Breast epithelium (tissue), 4 donors: ENCODE measurements at regions not wholly inside any gene's neighbourhood (a gene's known extent, or its start where the extent isn't known, plus 50 kb on each side); places are given as distances from the start of the nearest gene placed in this dataset.

Experiments
- DNase-seq, 2 donors: peaks; one replicate each; pipeline ENCODE4 v3.0.0-alpha.2; 2019; ENCODE audit warnings: low spot score in 2 of 2
- H3K27ac ChIP-seq, 2 donors: fragments of 200-600 bp; sonication (generic) in 1 of 2; one replicate each; pipeline ENCODE4 v1.5.1; 2016 to 2019; ENCODE audit warnings: mild to moderate bottlenecking in 1 of 2
- H3K27me3 ChIP-seq, 2 donors: fragments of 200-600 bp; sonication (generic) in 1 of 2; one replicate each; pipeline versions ENCODE4 v1.5.1 to v1.6.0; 2017 to 2019; ENCODE audit warnings: control low read depth in 1 of 2, mild to moderate bottlenecking in 1 of 2
- H3K36me3 ChIP-seq: fragments of 200-600 bp; one replicate; pipeline ENCODE4 v1.5.1; 2019
- H3K4me1 ChIP-seq, 2 donors: fragments of 200-600 bp; sonication (generic); one replicate each; pipeline ENCODE4 v1.5.1; 2016 to 2019; ENCODE audit warnings: control low read depth in 1 of 2
- H3K4me3 ChIP-seq, 3 donors: fragments of 200-600 bp; sonication (generic); 1 replicate in 2 of 3; 2 replicates in 1 of 3; pipeline ENCODE4 v1.5.1; 2016 to 2019; ENCODE audit warnings: mild to moderate bottlenecking in 3 of 3, moderate library complexity in 2 of 3
- H3K9me3 ChIP-seq, 2 donors: fragments of 200-600 bp; sonication (generic) in 1 of 2; one replicate each; pipeline ENCODE4 v1.5.1; 2016 to 2019; ENCODE audit warnings: control low read depth in 1 of 2
- POLR2A ChIP-seq: fragments of 450-650 bp; IDR thresholded peaks from one replicate; pipeline ENCODE4 v1.6.1; 2016; ENCODE audit warnings: antibody characterized with exemption, mild to moderate bottlenecking, moderate library complexity
- POLR2AphosphoS5 ChIP-seq, 3 donors: sonication (generic); formaldehyde crosslinking; IDR thresholded peaks; one replicate each; pipeline ENCODE4 v1.6.1; 2017; ENCODE audit warnings: antibody characterized with exemption in 3 of 3
- intact Hi-C: fragments of 100-400 bp; cut with DNase I; formaldehyde crosslinking; loops from one replicate; pipeline ENCODE4 v1.15.1; 2023; ENCODE audit warnings: low total_unique reads
- TF ChIP-seq, protein P1 (sequence below), 3 donors: fragments of 450-650 bp; IDR thresholded peaks; one replicate each; pipeline ENCODE4 v1.5.1; 2016 to 2017; ENCODE audit warnings: antibody characterized with exemption in 3 of 3, mild to moderate bottlenecking in 3 of 3, moderate library complexity in 3 of 3

- Histone ChIP-seq H3K27me3 (no peaks in the 10 kb centered on the region), H3K4me1 (no peaks in the 10 kb centered on the region), H3K4me3 (no peak overlapping the region), H3K9me3 (peaks cover 0 to 7% of the 10 kb centered on the region in 2 donors), H3K36me3 (no peaks in the 10 kb centered on the region), H3K27ac (no peak overlapping the region)
- TF ChIP-seq, protein P1, sequence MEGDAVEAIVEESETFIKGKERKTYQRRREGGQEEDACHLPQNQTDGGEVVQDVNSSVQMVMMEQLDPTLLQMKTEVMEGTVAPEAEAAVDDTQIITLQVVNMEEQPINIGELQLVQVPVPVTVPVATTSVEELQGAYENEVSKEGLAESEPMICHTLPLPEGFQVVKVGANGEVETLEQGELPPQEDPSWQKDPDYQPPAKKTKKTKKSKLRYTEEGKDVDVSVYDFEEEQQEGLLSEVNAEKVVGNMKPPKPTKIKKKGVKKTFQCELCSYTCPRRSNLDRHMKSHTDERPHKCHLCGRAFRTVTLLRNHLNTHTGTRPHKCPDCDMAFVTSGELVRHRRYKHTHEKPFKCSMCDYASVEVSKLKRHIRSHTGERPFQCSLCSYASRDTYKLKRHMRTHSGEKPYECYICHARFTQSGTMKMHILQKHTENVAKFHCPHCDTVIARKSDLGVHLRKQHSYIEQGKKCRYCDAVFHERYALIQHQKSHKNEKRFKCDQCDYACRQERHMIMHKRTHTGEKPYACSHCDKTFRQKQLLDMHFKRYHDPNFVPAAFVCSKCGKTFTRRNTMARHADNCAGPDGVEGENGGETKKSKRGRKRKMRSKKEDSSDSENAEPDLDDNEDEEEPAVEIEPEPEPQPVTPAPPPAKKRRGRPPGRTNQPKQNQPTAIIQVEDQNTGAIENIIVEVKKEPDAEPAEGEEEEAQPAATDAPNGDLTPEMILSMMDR (IDR thresholded peaks at IDR 0.05), result no peak
- TF ChIP-seq POLR2AphosphoS5 (IDR thresholded peaks at IDR 0.05), result no peak
- TF ChIP-seq POLR2A, result no peak
- DNase-seq, result no peak
- intact Hi-C loops, result no loop called here
These were observed 193.8 kb downstream of the TMEM114 start for GRCh38 chr16:8396463-8396862.

DNA sequence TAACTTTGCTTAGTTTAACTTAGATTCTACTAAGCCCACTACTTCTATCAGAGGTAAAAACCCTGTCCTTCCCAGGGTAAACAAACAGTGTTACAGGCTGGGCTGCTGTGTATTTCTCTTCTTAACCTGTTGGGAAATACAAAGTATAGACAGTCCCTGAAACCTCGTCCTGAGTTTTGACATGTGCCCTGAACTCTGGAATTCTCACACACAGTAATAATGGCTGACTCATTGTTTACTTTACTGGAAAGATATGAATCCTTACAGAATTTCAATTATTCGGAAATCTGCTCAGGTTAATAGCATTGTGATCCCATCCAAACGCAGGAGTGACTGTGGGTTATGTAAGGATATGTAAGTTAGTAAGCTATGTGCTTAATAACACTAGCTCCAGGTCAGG lies 199.1 kb downstream of the TMEM114 start:
- no peak overlapping the region for H3K27ac ChIP-seq
- DNase-seq, result no peak
- H3K4me3 ChIP-seq, result no peak overlapping the region
- no peaks in the 10 kb centered on the region for H3K36me3 ChIP-seq
- H3K9me3 ChIP-seq, result peaks cover 0 to 7% of the 10 kb centered on the region in 2 donors
- intact Hi-C loops, result no loop called here
- no peak for TF ChIP-seq POLR2AphosphoS5 (IDR thresholded peaks at IDR 0.05)
- TF ChIP-seq, protein P1 (IDR thresholded peaks at IDR 0.05), result no peak
- TF ChIP-seq POLR2A, result no peak
- H3K27me3 ChIP-seq, result no peaks in the 10 kb centered on the region
- H3K4me1 ChIP-seq, result no peaks in the 10 kb centered on the region

- peaks cover 0 to 7% of the 10 kb centered on the region in 2 donors for H3K9me3 ChIP-seq
- no peak for DNase-seq
- intact Hi-C loops, result no loop called here
- H3K4me3 ChIP-seq, result no peak overlapping the region
- TF ChIP-seq POLR2A, result no peak
- TF ChIP-seq POLR2AphosphoS5 (IDR thresholded peaks at IDR 0.05), result no peak
- TF ChIP-seq, protein P1 (IDR thresholded peaks at IDR 0.05), result no peak
- H3K27me3 ChIP-seq, result no peaks in the 10 kb centered on the region
- no peaks in the 10 kb centered on the region for H3K36me3 ChIP-seq
- H3K4me1 ChIP-seq, result no peaks in the 10 kb centered on the region
- no peak overlapping the region for H3K27ac ChIP-seq
These were observed 201.6 kb downstream of the TMEM114 start for GRCh38 chr16:8388684-8389083.

DNA sequence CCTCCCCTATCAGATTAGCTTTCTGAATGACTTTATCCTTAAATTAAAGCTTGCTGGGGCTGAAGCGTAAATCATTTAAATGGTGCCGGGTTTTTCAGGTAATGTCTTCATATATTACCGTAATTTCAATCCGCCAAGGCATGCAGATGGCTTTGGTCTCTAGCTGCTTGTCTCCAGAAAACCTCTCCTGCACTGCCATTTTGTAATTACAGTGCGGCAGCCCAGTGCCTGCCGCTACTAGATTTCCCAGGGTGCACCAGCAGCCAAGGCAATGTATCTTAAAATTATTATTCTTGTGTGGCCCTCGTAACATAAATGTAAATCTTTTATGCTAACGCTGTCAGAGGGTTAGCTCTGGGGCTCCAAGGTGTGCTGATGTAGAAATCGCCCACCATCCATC lies 208.5 kb downstream of the TMEM114 start:
- Histone ChIP-seq H3K4me3 (no peak overlapping the region), H3K36me3 (no peaks in the 10 kb centered on the region), H3K27ac (no peak overlapping the region), H3K4me1 (no peaks in the 10 kb centered on the region), H3K27me3 (no peaks in the 10 kb centered on the region), H3K9me3 (no peaks in the 10 kb centered on the region)
- TF ChIP-seq POLR2A (no peak), POLR2AphosphoS5 (IDR thresholded peaks at IDR 0.05) (no peak)
- TF ChIP-seq, protein P1 (IDR thresholded peaks at IDR 0.05), result no peak
- DNase-seq, result no peak
- intact Hi-C loops, result no loop called here

DNA sequence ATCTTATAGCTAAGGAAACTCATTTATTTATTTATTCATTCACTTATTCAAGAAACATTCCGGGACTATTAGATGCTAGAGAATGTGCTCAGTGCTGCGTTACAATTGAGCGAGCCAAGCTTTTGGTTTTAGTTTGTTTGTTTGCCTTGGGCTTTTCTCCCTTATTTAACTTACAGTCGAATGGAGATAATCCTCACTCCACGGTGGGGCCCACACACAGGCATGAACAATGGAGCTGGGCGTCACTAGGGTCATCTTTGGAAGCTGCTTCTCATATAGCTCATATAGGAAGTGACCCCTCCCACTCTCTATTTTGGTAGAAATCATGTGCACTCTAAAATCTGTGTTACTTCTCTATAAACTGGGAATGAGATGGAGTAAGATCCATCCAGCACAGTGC lies 210.0 kb downstream of the TMEM114 start:
- no peaks in the 10 kb centered on the region for H3K4me1 ChIP-seq
- DNase-seq, result no peak
- intact Hi-C loops, result no loop called here
- no peaks in the 10 kb centered on the region for H3K9me3 ChIP-seq
- H3K36me3 ChIP-seq, result no peaks in the 10 kb centered on the region
- no peak overlapping the region for H3K4me3 ChIP-seq
- H3K27ac ChIP-seq, result no peak overlapping the region
- H3K27me3 ChIP-seq, result no peaks in the 10 kb centered on the region
- TF ChIP-seq POLR2AphosphoS5 (IDR thresholded peaks at IDR 0.05) (no peak), POLR2A (no peak)
- TF ChIP-seq, protein P1 (IDR thresholded peaks at IDR 0.05), result no peak
